HL-60 (cell line): ENCODE measurements at regions not wholly inside any gene's neighbourhood (a gene's known extent, or its start where the extent isn't known, plus 50 kb on each side); places are given as distances from the start of the nearest gene placed in this dataset.

Experiments
- CTCF ChIP-seq: IDR thresholded peaks from one replicate; pipeline ENCODE4 v1.5.1; 2011; ENCODE audit warnings: low read length, control low read depth, inconsistent platforms; ENCODE audit not compliant: insufficient read depth
- GABPA ChIP-seq: IDR thresholded peaks from 2 replicates; pipeline ENCODE4 v1.6.1; 2012; ENCODE audit warnings: low read depth
- POLR2AphosphoS5 ChIP-seq: IDR thresholded peaks from 2 replicates; pipeline ENCODE4 v1.6.1; 2012; ENCODE audit warnings: low read depth
- SPI1 ChIP-seq: IDR thresholded peaks from 2 replicates; pipeline ENCODE4 v1.6.1; 2012; ENCODE audit warnings: low read depth, mild to moderate bottlenecking, borderline replicate concordance

GRCh38 chr2:17084877-17085276 is 419.2 kb upstream of the CYRIA start:
- TF ChIP-seq CTCF = no peak
- TF ChIP-seq SPI1 = no peak
- no peak for TF ChIP-seq POLR2AphosphoS5
- no peak for TF ChIP-seq GABPA
